Neural crest cell (in vitro differentiated cells): ENCODE measurements at regions not wholly inside any gene's neighbourhood (a gene's known extent, or its start where the extent isn't known, plus 50 kb on each side); places are given as distances from the start of the nearest gene placed in this dataset.
"Not testable (repeated sequence)": the region's sequence is repeated elsewhere in the genome, so short reads cannot be mapped to it uniquely, and the experiment has no call there.

Source experiments
- DNase-seq: peaks from one replicate; pipeline ENCODE4 v3.0.0; 2021; ENCODE audit warnings: low read depth, mixed read lengths, low spot score
- H3K27ac Mint-ChIP-seq: one replicate; pipeline ENCODE4 v1.8.0; 2021; ENCODE audit warnings: mild to moderate bottlenecking, mixed read lengths; ENCODE audit not compliant: unreplicated experiment
- H3K27me3 Mint-ChIP-seq: 2 replicates; pipeline ENCODE4 v1.8.0; 2021; ENCODE audit warnings: low read depth, mild to moderate bottlenecking, mixed read lengths
- H3K36me3 Mint-ChIP-seq: 2 replicates; pipeline ENCODE4 v1.8.0; 2021; ENCODE audit warnings: low read depth, mild to moderate bottlenecking, mixed read lengths
- H3K4me1 Mint-ChIP-seq: 2 replicates; pipeline ENCODE4 v1.8.0; 2021; ENCODE audit warnings: mixed read lengths
- H3K4me3 Mint-ChIP-seq: one replicate; pipeline ENCODE4 v1.8.0; 2021; ENCODE audit warnings: mild to moderate bottlenecking, mixed read lengths
- H3K9me3 Mint-ChIP-seq: 2 replicates; pipeline ENCODE4 v1.8.0; 2021; ENCODE audit warnings: mixed read lengths
- TF ChIP-seq, protein P1 (sequence below): fragments of 200-600 bp; sonication (generic); conservative IDR thresholded peaks from 2 replicates; pipeline ENCODE4 v1.5.0; 2021; ENCODE audit warnings: antibody characterized with exemption, mild to moderate bottlenecking

GRCh38 chr7:142626420-142627035 lies 122.7 kb upstream of the PRSS1 start:
- no peaks in the 10 kb centered on the region for H3K36me3 Mint-ChIP-seq
- peak; percentile 67 for DNase-seq
- peaks cover 68% of the 10 kb centered on the region for H3K27me3 Mint-ChIP-seq
- H3K4me1 Mint-ChIP-seq, result no peaks in the 10 kb centered on the region
- no peak overlapping the region for H3K4me3 Mint-ChIP-seq
- no peaks in the 10 kb centered on the region for H3K9me3 Mint-ChIP-seq
- TF ChIP-seq, protein P1, sequence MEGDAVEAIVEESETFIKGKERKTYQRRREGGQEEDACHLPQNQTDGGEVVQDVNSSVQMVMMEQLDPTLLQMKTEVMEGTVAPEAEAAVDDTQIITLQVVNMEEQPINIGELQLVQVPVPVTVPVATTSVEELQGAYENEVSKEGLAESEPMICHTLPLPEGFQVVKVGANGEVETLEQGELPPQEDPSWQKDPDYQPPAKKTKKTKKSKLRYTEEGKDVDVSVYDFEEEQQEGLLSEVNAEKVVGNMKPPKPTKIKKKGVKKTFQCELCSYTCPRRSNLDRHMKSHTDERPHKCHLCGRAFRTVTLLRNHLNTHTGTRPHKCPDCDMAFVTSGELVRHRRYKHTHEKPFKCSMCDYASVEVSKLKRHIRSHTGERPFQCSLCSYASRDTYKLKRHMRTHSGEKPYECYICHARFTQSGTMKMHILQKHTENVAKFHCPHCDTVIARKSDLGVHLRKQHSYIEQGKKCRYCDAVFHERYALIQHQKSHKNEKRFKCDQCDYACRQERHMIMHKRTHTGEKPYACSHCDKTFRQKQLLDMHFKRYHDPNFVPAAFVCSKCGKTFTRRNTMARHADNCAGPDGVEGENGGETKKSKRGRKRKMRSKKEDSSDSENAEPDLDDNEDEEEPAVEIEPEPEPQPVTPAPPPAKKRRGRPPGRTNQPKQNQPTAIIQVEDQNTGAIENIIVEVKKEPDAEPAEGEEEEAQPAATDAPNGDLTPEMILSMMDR, result peak; percentile 65
- H3K27ac Mint-ChIP-seq, result no peak overlapping the region

DNA sequence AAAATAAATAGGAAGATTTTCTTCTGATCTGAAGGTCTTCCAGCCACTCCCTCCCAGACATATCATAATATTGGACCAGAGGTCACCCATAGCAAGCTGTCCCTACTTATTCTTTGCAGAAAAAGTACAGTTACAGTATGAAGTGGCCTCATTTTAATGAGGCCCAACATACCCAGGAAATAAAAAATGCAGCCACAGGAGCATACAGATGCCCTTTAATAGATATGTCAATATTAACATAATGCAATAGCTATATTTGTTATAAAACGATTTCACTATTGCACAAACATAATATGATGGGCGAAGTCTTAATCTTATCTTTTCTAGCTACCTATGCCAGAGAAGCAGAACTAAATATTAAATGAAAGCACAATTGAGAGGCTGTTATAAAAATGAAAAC lies 124.1 kb upstream of the PRSS1 start:
- peaks cover 66% of the 10 kb centered on the region for H3K27me3 Mint-ChIP-seq
- DNase-seq, H3K36me3 Mint-ChIP-seq, H3K4me3 Mint-ChIP-seq, H3K27ac Mint-ChIP-seq, H3K4me1 Mint-ChIP-seq, H3K9me3 Mint-ChIP-seq: not testable (repeated sequence)

DNA sequence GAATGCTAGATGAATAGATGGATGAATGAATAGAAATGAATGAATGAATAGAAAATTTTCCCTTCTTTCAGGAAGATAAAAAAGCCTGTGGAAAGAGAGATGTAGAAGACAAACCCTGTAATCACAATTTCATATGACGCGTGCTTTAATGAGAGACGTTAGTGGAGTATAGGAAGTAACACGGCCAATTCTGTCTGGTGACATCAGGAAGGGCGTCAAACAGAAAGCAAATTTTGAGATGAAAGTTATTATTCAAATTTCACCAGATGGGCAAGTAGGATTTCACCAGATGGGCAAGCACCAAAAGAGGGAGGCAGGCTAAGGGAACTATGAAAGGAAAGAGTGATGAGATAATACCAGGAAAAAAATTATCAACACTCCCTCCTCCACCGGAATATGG lies 128.9 kb upstream of the PRSS1 start:
- no peak for DNase-seq
- Mint-ChIP-seq H3K36me3 (no peaks in the 10 kb centered on the region), H3K9me3 (no peaks in the 10 kb centered on the region), H3K27ac (no peak overlapping the region), H3K4me3 (no peak overlapping the region), H3K4me1 (no peaks in the 10 kb centered on the region), H3K27me3 (peaks cover 53% of the 10 kb centered on the region)
- TF ChIP-seq, protein P1, result no peak

DNA sequence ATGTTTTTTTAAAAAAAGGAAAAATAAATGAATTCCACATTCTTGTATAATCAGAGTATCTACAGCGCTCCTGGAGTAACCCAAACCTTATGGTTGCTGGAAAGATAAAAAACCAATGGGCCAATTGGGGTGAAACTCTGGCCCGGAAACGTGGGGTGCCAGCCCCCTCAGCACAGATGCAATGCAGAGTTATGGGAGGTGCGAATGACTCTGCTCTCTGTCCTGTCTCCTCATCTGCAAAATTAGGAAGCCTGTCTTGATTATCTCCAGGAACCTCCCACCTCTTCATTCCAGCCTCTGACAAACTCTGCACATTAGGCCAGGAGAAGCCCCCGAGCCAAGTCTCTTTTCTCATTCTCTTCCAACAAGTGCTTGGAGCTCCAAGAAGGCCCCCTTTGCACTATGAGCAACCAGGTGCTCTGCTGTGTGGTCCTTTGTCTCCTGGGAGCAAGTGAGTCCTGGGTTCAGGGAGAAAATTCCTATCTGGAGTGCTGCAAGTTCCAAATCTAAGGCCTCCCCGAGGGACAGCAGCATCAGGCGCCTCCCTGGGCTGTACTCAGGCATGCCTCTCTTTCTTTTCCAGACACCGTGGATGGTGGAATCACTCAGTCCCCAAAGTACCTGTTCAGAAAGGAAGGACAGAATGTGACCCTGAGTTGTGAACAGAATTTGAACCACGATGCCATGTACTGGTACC lies 130.5 kb upstream of the PRSS1 start:
- Mint-ChIP-seq H3K27me3 (peaks cover 51% of the 10 kb centered on the region), H3K4me3 (no peak overlapping the region), H3K4me1 (no peaks in the 10 kb centered on the region), H3K9me3 (no peaks in the 10 kb centered on the region), H3K36me3 (no peaks in the 10 kb centered on the region), H3K27ac (no peak overlapping the region)
- TF ChIP-seq, protein P1, result no peak
- DNase-seq, result no peak

- Mint-ChIP-seq H3K36me3 (no peaks in the 10 kb centered on the region), H3K9me3 (no peaks in the 10 kb centered on the region), H3K27me3 (peaks cover 42% of the 10 kb centered on the region), H3K4me1 (no peaks in the 10 kb centered on the region), H3K27ac (no peak overlapping the region), H3K4me3 (no peak overlapping the region)
- TF ChIP-seq, protein P1, result no peak
- no peak for DNase-seq
Measured at GRCh38 chr7:142616842-142617241, 132.4 kb upstream of the PRSS1 start.

DNA sequence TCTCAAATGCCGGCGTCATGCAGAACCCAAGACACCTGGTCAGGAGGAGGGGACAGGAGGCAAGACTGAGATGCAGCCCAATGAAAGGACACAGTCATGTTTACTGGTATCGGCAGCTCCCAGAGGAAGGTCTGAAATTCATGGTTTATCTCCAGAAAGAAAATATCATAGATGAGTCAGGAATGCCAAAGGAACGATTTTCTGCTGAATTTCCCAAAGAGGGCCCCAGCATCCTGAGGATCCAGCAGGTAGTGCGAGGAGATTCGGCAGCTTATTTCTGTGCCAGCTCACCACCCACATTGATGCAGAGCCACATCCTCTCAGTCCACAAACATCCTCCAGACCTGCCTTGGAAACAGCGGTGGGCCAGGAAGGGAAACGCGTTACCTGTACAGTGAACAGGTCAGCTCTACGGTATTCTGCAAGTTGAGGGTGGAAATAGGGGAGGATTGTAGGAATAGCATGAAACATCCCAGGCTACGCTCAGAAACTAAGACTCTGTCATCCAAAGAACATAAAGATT lies 133.1 kb upstream of the PRSS1 start:
- Mint-ChIP-seq H3K4me3 (no peak overlapping the region), H3K36me3 (no peaks in the 10 kb centered on the region), H3K9me3 (no peaks in the 10 kb centered on the region), H3K4me1 (no peaks in the 10 kb centered on the region), H3K27ac (no peak overlapping the region), H3K27me3 (peaks cover 42% of the 10 kb centered on the region)
- TF ChIP-seq, protein P1, result no peak
- no peak for DNase-seq
